ENCODE measurements at regions not wholly inside any gene's neighbourhood (a gene's known extent, or its start where the extent isn't known, plus 50 kb on each side); places are given as distances from the start of the nearest gene placed in this dataset.

GRCh38 chr13:104534847-104535246 is 1468.6 kb upstream of the SLC10A2 start:
- H3K27ac ChIP-seq (ENCODE audit: low read depth, low read length) = no peak overlapping the region
- Mint-ChIP-seq H3K4me1 (no peaks in the 10 kb centered on the region), H3K27me3 (peaks cover 0 to 4% (median 0%) of the 10 kb centered on the region in 5 donors), H3K4me3 (no peak overlapping the region), H3K27ac (no peak overlapping the region), H3K9me3 (peaks cover 0 to 9% (median 0%) of the 10 kb centered on the region in 11 donors), H3K36me3 (peaks cover 0 to 4% (median 0%) of the 10 kb centered on the region in 5 donors)
- no peak for ATAC-seq
- CTCF ChIA-PET = no interaction called here
- no peak for DNase-seq
- intact Hi-C loops (cut with micrococcal nuclease) = no loop called here
- no peak overlapping the region for H3K4me3 ChIP-seq (ENCODE audit: low read length)
- H3K9me3 ChIP-seq (ENCODE audit: control insufficient read depth in 2 of 3, low read length in 3 of 3) = no peaks in the 10 kb centered on the region
- no peaks in the 10 kb centered on the region for H3K27me3 ChIP-seq (ENCODE audit: control insufficient read depth in 2 of 2, insufficient read depth in 2 of 2, low read length in 2 of 2)
- H3K4me1 ChIP-seq (ENCODE audit: control insufficient read depth in 2 of 2, insufficient read depth in 2 of 2, low read length in 2 of 2) = no peaks in the 10 kb centered on the region
- POLR2A ChIA-PET = no interaction called here
- H3K36me3 ChIP-seq (ENCODE audit: control insufficient read depth in 2 of 3, insufficient read depth in 3 of 3, low read length in 3 of 3) = no peaks in the 10 kb centered on the region

- Histone ChIP-seq H3K9me3 (ENCODE audit: control insufficient read depth in 2 of 3, low read length in 3 of 3) (no peaks in the 10 kb centered on the region), H3K27ac (ENCODE audit: low read depth, low read length) (no peak overlapping the region), H3K36me3 (ENCODE audit: control insufficient read depth in 2 of 3, insufficient read depth in 3 of 3, low read length in 3 of 3) (no peaks in the 10 kb centered on the region), H3K4me3 (ENCODE audit: low read length) (no peak overlapping the region), H3K27me3 (ENCODE audit: control insufficient read depth in 2 of 2, insufficient read depth in 2 of 2, low read length in 2 of 2) (no peaks in the 10 kb centered on the region), H3K4me1 (ENCODE audit: control insufficient read depth in 2 of 2, insufficient read depth in 2 of 2, low read length in 2 of 2) (no peaks in the 10 kb centered on the region)
- Mint-ChIP-seq H3K36me3 (peaks cover 0 to 4% (median 0%) of the 10 kb centered on the region in 5 donors), H3K27me3 (peaks cover 0 to 4% (median 0%) of the 10 kb centered on the region in 5 donors), H3K4me3 (no peak overlapping the region), H3K9me3 (peaks cover 0 to 5% (median 0%) of the 10 kb centered on the region in 11 donors), H3K4me1 (no peaks in the 10 kb centered on the region), H3K27ac (no peak overlapping the region)
- ChIA-PET POLR2A (no interaction called here), CTCF (no interaction called here)
- no peak for ATAC-seq
- no peak for DNase-seq
- intact Hi-C loops (cut with micrococcal nuclease) = no loop called here
These were observed 1465.9 kb upstream of the SLC10A2 start for GRCh38 chr13:104532132-104532531.

GRCh38 chr13:104530741-104531140 is 1464.5 kb upstream of the SLC10A2 start:
- no peak overlapping the region for H3K4me3 Mint-ChIP-seq
- Histone ChIP-seq H3K4me3 (ENCODE audit: low read length) (no peak overlapping the region), H3K27me3 (ENCODE audit: control insufficient read depth in 2 of 2, insufficient read depth in 2 of 2, low read length in 2 of 2) (no peaks in the 10 kb centered on the region), H3K27ac (ENCODE audit: low read depth, low read length) (no peak overlapping the region), H3K4me1 (ENCODE audit: control insufficient read depth in 2 of 2, insufficient read depth in 2 of 2, low read length in 2 of 2) (no peaks in the 10 kb centered on the region), H3K36me3 (ENCODE audit: control insufficient read depth in 2 of 3, insufficient read depth in 3 of 3, low read length in 3 of 3) (no peaks in the 10 kb centered on the region), H3K9me3 (ENCODE audit: control insufficient read depth in 2 of 3, low read length in 3 of 3) (no peaks in the 10 kb centered on the region)
- H3K27ac Mint-ChIP-seq = no peak overlapping the region
- POLR2A ChIA-PET = no interaction called here
- no peaks in the 10 kb centered on the region for H3K4me1 Mint-ChIP-seq
- H3K9me3 Mint-ChIP-seq = peaks cover 0 to 5% (median 0%) of the 10 kb centered on the region in 11 donors
- CTCF ChIA-PET = no interaction called here
- DNase-seq = no peak
- intact Hi-C loops (cut with micrococcal nuclease) = no loop called here
- H3K27me3 Mint-ChIP-seq = peaks cover 0 to 4% (median 0%) of the 10 kb centered on the region in 5 donors
- no peak for ATAC-seq
- H3K36me3 Mint-ChIP-seq = peaks cover 0 to 4% (median 0%) of the 10 kb centered on the region in 5 donors

- DNase-seq (no peak), ATAC-seq (no peak)
- Histone ChIP-seq H3K36me3 (ENCODE audit: control insufficient read depth in 2 of 3, insufficient read depth in 3 of 3, low read length in 3 of 3) (no peaks in the 10 kb centered on the region), H3K27me3 (ENCODE audit: control insufficient read depth in 2 of 2, insufficient read depth in 2 of 2, low read length in 2 of 2) (no peaks in the 10 kb centered on the region), H3K9me3 (ENCODE audit: control insufficient read depth in 2 of 3, low read length in 3 of 3) (no peaks in the 10 kb centered on the region), H3K4me1 (ENCODE audit: control insufficient read depth in 2 of 2, insufficient read depth in 2 of 2, low read length in 2 of 2) (no peaks in the 10 kb centered on the region), H3K27ac (ENCODE audit: low read depth, low read length) (no peak overlapping the region), H3K4me3 (ENCODE audit: low read length) (no peak overlapping the region)
- H3K4me3 Mint-ChIP-seq = no peak overlapping the region
- peaks cover 0 to 5% (median 0%) of the 10 kb centered on the region in 5 donors for H3K27me3 Mint-ChIP-seq
- no peaks in the 10 kb centered on the region for H3K36me3 Mint-ChIP-seq
- H3K27ac Mint-ChIP-seq = no peak overlapping the region
- peaks cover 0 to 6% (median 2%) of the 10 kb centered on the region in 11 donors for H3K9me3 Mint-ChIP-seq
- POLR2A ChIA-PET = no interaction called here
- intact Hi-C loops (cut with micrococcal nuclease) = no loop called here
- no peaks in the 10 kb centered on the region for H3K4me1 Mint-ChIP-seq
- CTCF ChIA-PET = no interaction called here
These were observed 1460.3 kb upstream of the SLC10A2 start for GRCh38 chr13:104526561-104526960.

GRCh38 chr13:104525467-104525866 is 1459.2 kb upstream of the SLC10A2 start:
- Mint-ChIP-seq H3K36me3 (no peaks in the 10 kb centered on the region), H3K4me1 (no peaks in the 10 kb centered on the region), H3K9me3 (peaks cover 0 to 10% (median 4%) of the 10 kb centered on the region in 11 donors), H3K27ac (no peak overlapping the region), H3K27me3 (peaks cover 0 to 5% (median 0%) of the 10 kb centered on the region in 5 donors), H3K4me3 (no peak overlapping the region)
- CTCF ChIA-PET = no interaction called here
- POLR2A ChIA-PET = no interaction called here
- ATAC-seq (no peak), DNase-seq (no peak)
- Histone ChIP-seq H3K27me3 (ENCODE audit: control insufficient read depth in 2 of 2, insufficient read depth in 2 of 2, low read length in 2 of 2) (no peaks in the 10 kb centered on the region), H3K4me1 (ENCODE audit: control insufficient read depth in 2 of 2, insufficient read depth in 2 of 2, low read length in 2 of 2) (no peaks in the 10 kb centered on the region), H3K9me3 (ENCODE audit: control insufficient read depth in 2 of 3, low read length in 3 of 3) (no peaks in the 10 kb centered on the region), H3K4me3 (ENCODE audit: low read length) (no peak overlapping the region), H3K27ac (ENCODE audit: low read depth, low read length) (no peak overlapping the region), H3K36me3 (ENCODE audit: control insufficient read depth in 2 of 3, insufficient read depth in 3 of 3, low read length in 3 of 3) (no peaks in the 10 kb centered on the region)
- intact Hi-C loops (cut with micrococcal nuclease) = no loop called here

GRCh38 chr13:104522235-104523072 is 1456.2 kb upstream of the SLC10A2 start:
- H3K9me3 ChIP-seq (ENCODE audit: control insufficient read depth in 2 of 3, low read length in 3 of 3) = no peaks in the 10 kb centered on the region
- no peak overlapping the region for H3K4me3 Mint-ChIP-seq
- H3K4me3 ChIP-seq (ENCODE audit: low read length) = no peak overlapping the region
- H3K36me3 ChIP-seq (ENCODE audit: control insufficient read depth in 2 of 3, insufficient read depth in 3 of 3, low read length in 3 of 3) = no peaks in the 10 kb centered on the region
- DNase-seq (no peak), ATAC-seq (no peak)
- peaks cover 0 to 5% (median 0%) of the 10 kb centered on the region in 5 donors for H3K27me3 Mint-ChIP-seq
- CTCF ChIA-PET = no interaction called here
- H3K36me3 Mint-ChIP-seq = no peaks in the 10 kb centered on the region
- no peaks in the 10 kb centered on the region for H3K27me3 ChIP-seq (ENCODE audit: control insufficient read depth in 2 of 2, insufficient read depth in 2 of 2, low read length in 2 of 2)
- no peak overlapping the region for H3K27ac Mint-ChIP-seq
- intact Hi-C loops (cut with micrococcal nuclease) = no loop called here
- H3K9me3 Mint-ChIP-seq = peaks cover 0 to 11% (median 4%) of the 10 kb centered on the region in 11 donors
- no peak overlapping the region for H3K27ac ChIP-seq (ENCODE audit: low read depth, low read length)
- POLR2A ChIA-PET = no interaction called here
- no peaks in the 10 kb centered on the region for H3K4me1 ChIP-seq (ENCODE audit: control insufficient read depth in 2 of 2, insufficient read depth in 2 of 2, low read length in 2 of 2)
- H3K4me1 Mint-ChIP-seq = no peaks in the 10 kb centered on the region

GRCh38 chr13:104510422-104510821 is 1444.2 kb upstream of the SLC10A2 start:
- H3K9me3 Mint-ChIP-seq = peaks cover 0 to 3% (median 0%) of the 10 kb centered on the region in 11 donors
- no peaks in the 10 kb centered on the region for H3K36me3 Mint-ChIP-seq

More at GRCh38 chr13:104510422-104510821, 1444.2 kb upstream of the SLC10A2 start:
- CTCF ChIA-PET = no interaction called here
- Histone ChIP-seq H3K36me3 (ENCODE audit: control insufficient read depth in 2 of 3, insufficient read depth in 3 of 3, low read length in 3 of 3) (no peaks in the 10 kb centered on the region), H3K9me3 (ENCODE audit: control insufficient read depth in 2 of 3, low read length in 3 of 3) (no peaks in the 10 kb centered on the region), H3K27me3 (ENCODE audit: control insufficient read depth in 2 of 2, insufficient read depth in 2 of 2, low read length in 2 of 2) (no peaks in the 10 kb centered on the region), H3K4me1 (ENCODE audit: control insufficient read depth in 2 of 2, insufficient read depth in 2 of 2, low read length in 2 of 2) (no peaks in the 10 kb centered on the region), H3K4me3 (ENCODE audit: low read length) (no peak overlapping the region), H3K27ac (ENCODE audit: low read depth, low read length) (no peak overlapping the region)
- ATAC-seq (no peak), DNase-seq (no peak)
- POLR2A ChIA-PET = no interaction called here
- intact Hi-C loops (cut with micrococcal nuclease) = no loop called here
- no peak overlapping the region for H3K4me3 Mint-ChIP-seq
- no peaks in the 10 kb centered on the region for H3K4me1 Mint-ChIP-seq
- H3K27me3 Mint-ChIP-seq = no peaks in the 10 kb centered on the region
- no peak overlapping the region for H3K27ac Mint-ChIP-seq
